ENCODE measurements at regions not wholly inside any gene's neighbourhood (a gene's known extent, or its start where the extent isn't known, plus 50 kb on each side); places are given as distances from the start of the nearest gene placed in this dataset.

- no peaks in the 10 kb centered on the region for H3K36me3 Mint-ChIP-seq (ENCODE audit: insufficient read depth in 1 of 3, low read depth in 3 of 3)
- Histone ChIP-seq H3K9me3 (ENCODE audit: control insufficient read depth, low read depth, low read length) (no peaks in the 10 kb centered on the region), H4K20me1 (ENCODE audit: control insufficient read depth, insufficient read depth, insufficient read length) (no peaks in the 10 kb centered on the region), H4K5ac (ENCODE audit: insufficient read length, low read depth, low read length) (no peak overlapping the region), H2BK5ac (ENCODE audit: insufficient read length, low read length) (no peak overlapping the region), H3K79me1 (ENCODE audit: insufficient read depth, low read depth, low read length, poor library complexity, severe bottlenecking) (no peaks in the 10 kb centered on the region), H3K79me2 (ENCODE audit: insufficient read depth, low read length) (no peaks in the 10 kb centered on the region), H3K23ac (ENCODE audit: insufficient read length, low read depth, low read length) (no peak overlapping the region), H3K18ac (ENCODE audit: insufficient read length, low read depth, low read length) (no peak overlapping the region), H3K4me1 (ENCODE audit: insufficient read depth, low read length) (0 out of 2 replicates have a peak, but pooled peaks cover 2% of the 10 kb centered on the region), H4K8ac (replicated peaks; ENCODE audit: insufficient read length, low read depth, low read length) (no peak overlapping the region), H3K27me3 (ENCODE audit: insufficient read depth, low read length) (no peaks in the 10 kb centered on the region; the same call in 1 of the 2 replicates), H3T11ph (ENCODE audit: low read length) (no peak overlapping the region), H2AFZ (ENCODE audit: low read length) (no peak overlapping the region), H3K27ac (ENCODE audit: insufficient read length, low read depth, low read length) (no peak overlapping the region), H2AK5ac (ENCODE audit: insufficient read length, low read length) (no peak overlapping the region), H2BK12ac (ENCODE audit: insufficient read length, low read depth, low read length) (no peak overlapping the region), H3K4ac (ENCODE audit: low read depth, low read length) (no peak overlapping the region), H3K4me2 (ENCODE audit: insufficient read depth, insufficient read length, low read length) (no peak overlapping the region), H2BK15ac (ENCODE audit: low read depth, low read length) (no peak overlapping the region), H3K14ac (ENCODE audit: insufficient read depth, low read length) (no peak overlapping the region), H3K56ac (ENCODE audit: insufficient read length, low read depth, low read length) (no peak overlapping the region), H3K9ac (ENCODE audit: extremely low read depth, insufficient read length, low read length) (no peak overlapping the region), H2BK120ac (ENCODE audit: low read depth, low read length, poor library complexity, severe bottlenecking) (no peak overlapping the region), H4K91ac (ENCODE audit: insufficient read length, low read depth, low read length) (no peak overlapping the region), H3K23me2 (ENCODE audit: insufficient read length, low read depth, low read length, poor library complexity, severe bottlenecking) (no peaks in the 10 kb centered on the region), H2BK20ac (ENCODE audit: low read depth, low read length, poor library complexity, severe bottlenecking) (no peak overlapping the region)
- H3K9me3 Mint-ChIP-seq, result no peaks in the 10 kb centered on the region; a peak in 1 of 5 replicates
- H3K4me1 Mint-ChIP-seq, result peaks cover 10 to 15% of the 10 kb centered on the region in 2 experiments
- no peak for DNase-seq
- no CpG with 5 or more reads among the region's 9 CpGs for WGBS (ENCODE audit: extremely low coverage, insufficient read length, low lambda C conversion rate)
- no peak overlapping the region for H3K4me3 Mint-ChIP-seq
- H3K27me3 Mint-ChIP-seq (ENCODE audit: low read depth), result peaks cover 22% of the 10 kb centered on the region
- H3K27ac Mint-ChIP-seq, result peak overlapping the region in 1 of 3 experiments; percentile 17; a peak in 1 of 7 replicates
- no peak for TF ChIP-seq CTCF (conservative IDR thresholded peaks at IDR 0.05)
These were observed 385.2 kb downstream of the SHQ1 start for GRCh38 chr3:72463083-72463482.

Data from H9 (cell line).